ENCODE measurements at regions not wholly inside any gene's neighbourhood (a gene's known extent, or its start where the extent isn't known, plus 50 kb on each side); places are given as distances from the start of the nearest gene placed in this dataset.

DNA sequence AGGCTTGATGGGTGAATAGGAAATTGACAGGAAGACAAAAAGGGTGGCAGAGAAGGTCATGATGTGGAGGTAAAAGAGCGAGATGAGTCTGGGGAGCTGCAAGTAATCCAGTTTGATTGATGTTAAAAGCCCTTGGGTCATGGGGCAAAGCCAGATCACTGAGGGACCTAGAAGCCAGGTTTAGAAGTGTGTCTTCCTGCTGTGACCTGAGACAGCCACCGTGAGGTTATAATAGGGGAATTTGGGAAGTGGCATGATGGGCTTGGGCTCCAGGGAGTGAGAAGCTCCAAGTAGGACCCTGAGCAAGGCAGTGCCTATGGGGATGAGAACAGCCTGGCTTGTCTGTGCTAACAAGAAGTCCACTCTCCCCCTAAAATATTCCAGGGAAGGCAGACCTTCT, 298.5 kb downstream of the RPLP1 start:
- no peak for TF ChIP-seq POLR2A (IDR thresholded peaks at IDR 0.05)
- TF ChIP-seq, protein P1, sequence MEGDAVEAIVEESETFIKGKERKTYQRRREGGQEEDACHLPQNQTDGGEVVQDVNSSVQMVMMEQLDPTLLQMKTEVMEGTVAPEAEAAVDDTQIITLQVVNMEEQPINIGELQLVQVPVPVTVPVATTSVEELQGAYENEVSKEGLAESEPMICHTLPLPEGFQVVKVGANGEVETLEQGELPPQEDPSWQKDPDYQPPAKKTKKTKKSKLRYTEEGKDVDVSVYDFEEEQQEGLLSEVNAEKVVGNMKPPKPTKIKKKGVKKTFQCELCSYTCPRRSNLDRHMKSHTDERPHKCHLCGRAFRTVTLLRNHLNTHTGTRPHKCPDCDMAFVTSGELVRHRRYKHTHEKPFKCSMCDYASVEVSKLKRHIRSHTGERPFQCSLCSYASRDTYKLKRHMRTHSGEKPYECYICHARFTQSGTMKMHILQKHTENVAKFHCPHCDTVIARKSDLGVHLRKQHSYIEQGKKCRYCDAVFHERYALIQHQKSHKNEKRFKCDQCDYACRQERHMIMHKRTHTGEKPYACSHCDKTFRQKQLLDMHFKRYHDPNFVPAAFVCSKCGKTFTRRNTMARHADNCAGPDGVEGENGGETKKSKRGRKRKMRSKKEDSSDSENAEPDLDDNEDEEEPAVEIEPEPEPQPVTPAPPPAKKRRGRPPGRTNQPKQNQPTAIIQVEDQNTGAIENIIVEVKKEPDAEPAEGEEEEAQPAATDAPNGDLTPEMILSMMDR (IDR thresholded peaks at IDR 0.05): no peak
